ENCODE measurements at regions not wholly inside any gene's neighbourhood (a gene's known extent, or its start where the extent isn't known, plus 50 kb on each side); places are given as distances from the start of the nearest gene placed in this dataset.

DNA sequence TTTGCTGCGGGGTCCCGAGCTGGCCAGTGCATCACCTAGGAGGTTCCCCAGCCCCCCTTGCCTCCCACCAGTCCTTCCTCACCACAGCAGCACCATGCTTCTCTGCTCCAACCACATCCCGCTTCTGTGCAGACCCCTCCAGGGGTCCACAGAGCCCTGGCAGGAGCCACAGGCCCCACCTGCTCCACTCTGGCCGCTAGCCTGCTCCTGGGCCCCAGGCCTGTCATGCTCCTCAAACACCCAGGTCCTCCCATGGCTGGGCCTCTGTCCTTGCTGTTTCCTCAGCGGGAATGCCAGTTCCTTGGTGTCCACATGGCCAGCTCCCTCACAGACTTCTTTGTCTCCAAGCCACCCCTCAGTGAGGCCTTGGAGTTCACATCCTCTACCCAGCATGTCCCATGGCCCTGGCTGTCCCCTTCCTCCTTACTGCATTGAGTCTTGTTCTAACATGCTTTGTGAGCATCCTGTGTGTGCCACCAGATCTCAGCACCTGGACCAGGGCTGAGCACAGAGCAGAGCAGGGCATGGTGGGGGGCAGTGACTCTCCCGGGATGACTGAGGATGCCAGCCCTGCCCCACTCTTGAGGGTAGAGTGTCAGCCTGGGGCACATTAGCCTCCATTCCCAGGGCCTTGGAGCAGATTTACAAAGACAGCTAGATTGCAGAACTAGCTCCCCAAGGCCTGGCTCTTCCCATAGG, 201.0 kb upstream of the HS6ST1 start:
- Histone ChIP-seq H3K9me3 (ENCODE audit: control insufficient read depth, insufficient read depth, low read length) (peaks cover 4% of the 10 kb centered on the region; the same call in 1 of the 2 replicates), H3K27ac (ENCODE audit: low read depth, low read length) (no peak overlapping the region), H3K4me3 (ENCODE audit: low read depth, low read length) (no peak overlapping the region), H3K27me3 (ENCODE audit: control insufficient read depth, insufficient read depth, low read length) (peaks cover under 1% of the 10 kb centered on the region)
- POLR2A ChIA-PET: no interaction called here
- no peak for DNase-seq (ENCODE audit: low read depth, low spot score)
- CTCF ChIA-PET: no interaction called here
- TF ChIP-seq, protein P1, sequence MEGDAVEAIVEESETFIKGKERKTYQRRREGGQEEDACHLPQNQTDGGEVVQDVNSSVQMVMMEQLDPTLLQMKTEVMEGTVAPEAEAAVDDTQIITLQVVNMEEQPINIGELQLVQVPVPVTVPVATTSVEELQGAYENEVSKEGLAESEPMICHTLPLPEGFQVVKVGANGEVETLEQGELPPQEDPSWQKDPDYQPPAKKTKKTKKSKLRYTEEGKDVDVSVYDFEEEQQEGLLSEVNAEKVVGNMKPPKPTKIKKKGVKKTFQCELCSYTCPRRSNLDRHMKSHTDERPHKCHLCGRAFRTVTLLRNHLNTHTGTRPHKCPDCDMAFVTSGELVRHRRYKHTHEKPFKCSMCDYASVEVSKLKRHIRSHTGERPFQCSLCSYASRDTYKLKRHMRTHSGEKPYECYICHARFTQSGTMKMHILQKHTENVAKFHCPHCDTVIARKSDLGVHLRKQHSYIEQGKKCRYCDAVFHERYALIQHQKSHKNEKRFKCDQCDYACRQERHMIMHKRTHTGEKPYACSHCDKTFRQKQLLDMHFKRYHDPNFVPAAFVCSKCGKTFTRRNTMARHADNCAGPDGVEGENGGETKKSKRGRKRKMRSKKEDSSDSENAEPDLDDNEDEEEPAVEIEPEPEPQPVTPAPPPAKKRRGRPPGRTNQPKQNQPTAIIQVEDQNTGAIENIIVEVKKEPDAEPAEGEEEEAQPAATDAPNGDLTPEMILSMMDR (IDR thresholded peaks at IDR 0.05; ENCODE audit: low read depth, low read length): no peak

DNA sequence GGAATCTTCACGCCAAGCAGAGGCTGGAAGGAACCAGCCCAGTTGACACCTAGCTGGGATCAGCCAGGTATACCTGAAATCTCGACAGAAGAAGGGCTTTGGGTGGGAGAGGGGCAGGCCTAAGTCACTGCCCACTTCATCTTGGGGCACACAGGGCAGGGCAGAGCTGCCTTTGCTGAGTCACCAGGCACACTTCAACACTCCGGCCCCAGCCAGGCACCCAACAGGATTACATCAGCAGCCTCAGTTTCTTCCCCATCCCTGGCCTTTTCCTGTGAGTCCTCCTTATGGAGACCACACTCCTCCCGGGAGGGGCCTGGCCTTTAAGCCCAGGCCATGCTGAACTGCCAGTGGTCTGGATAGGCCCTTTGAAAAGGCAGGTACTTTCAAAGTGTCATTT, 201.7 kb upstream of the HS6ST1 start:
- no peak for DNase-seq (ENCODE audit: low read depth, low spot score)
- ChIA-PET POLR2A (no interaction called here), CTCF (no interaction called here)

DNA sequence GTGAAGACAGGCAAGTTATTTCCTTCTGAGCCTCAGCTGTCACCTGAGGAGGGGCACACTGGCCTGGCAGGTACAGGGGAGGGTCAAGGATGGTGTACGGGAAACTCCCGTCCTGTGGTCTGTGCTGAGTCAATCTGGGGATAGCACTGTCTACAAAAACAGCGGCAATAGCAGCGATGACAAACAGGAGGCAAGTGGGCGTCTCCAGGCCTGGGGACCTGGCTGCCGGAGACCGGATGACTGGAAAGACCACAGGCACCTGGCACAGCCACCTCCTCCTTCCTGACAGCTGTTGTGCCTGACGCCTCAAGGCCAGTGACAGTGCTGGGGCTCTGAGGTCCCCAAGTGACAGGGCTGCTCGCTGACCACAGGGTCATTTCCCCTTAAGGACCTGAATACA, 202.1 kb upstream of the HS6ST1 start:
- H3K27ac ChIP-seq (ENCODE audit: low read depth, low read length): no peak overlapping the region
- no peak for DNase-seq (ENCODE audit: low read depth, low spot score)
- H3K27me3 ChIP-seq (ENCODE audit: control insufficient read depth, insufficient read depth, low read length): no peaks in the 10 kb centered on the region
- CTCF ChIA-PET: no interaction called here
- peaks cover 4% of the 10 kb centered on the region; the same call in 1 of the 2 replicates for H3K9me3 ChIP-seq (ENCODE audit: control insufficient read depth, insufficient read depth, low read length)
- TF ChIP-seq, protein P1 (IDR thresholded peaks at IDR 0.05; ENCODE audit: low read depth, low read length): no peak
- no peak overlapping the region for H3K4me3 ChIP-seq (ENCODE audit: low read depth, low read length)
- POLR2A ChIA-PET: no interaction called here

More for the DNA sequence above, 201.7 kb upstream of the HS6ST1 start:
- H3K27me3 ChIP-seq (ENCODE audit: control insufficient read depth, insufficient read depth, low read length): no peaks in the 10 kb centered on the region
- H3K9me3 ChIP-seq (ENCODE audit: control insufficient read depth, insufficient read depth, low read length): peaks cover 4% of the 10 kb centered on the region; the same call in 1 of the 2 replicates
- no peak overlapping the region for H3K4me3 ChIP-seq (ENCODE audit: low read depth, low read length)
- H3K27ac ChIP-seq (ENCODE audit: low read depth, low read length): no peak overlapping the region
- TF ChIP-seq, protein P1 (IDR thresholded peaks at IDR 0.05; ENCODE audit: low read depth, low read length): no peak

DNA sequence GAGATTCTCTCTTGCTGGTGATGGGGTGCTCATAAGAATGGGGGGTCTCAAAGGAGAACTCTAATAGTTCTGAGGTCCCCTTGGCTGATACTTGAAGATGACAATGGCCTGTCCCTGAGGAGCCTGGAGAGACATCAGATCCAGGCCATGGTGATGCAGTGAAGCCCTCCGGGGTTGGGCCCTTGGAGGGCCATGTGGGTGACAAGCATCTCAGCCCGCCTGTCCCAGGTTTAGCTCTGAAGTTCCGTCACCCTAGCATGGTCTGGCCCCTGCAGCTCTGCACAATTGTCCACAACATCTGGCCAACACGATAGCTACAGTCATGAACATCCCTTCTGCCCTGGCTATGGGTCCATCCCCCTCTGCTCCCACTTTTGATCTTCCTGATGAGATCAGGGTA, 202.8 kb upstream of the HS6ST1 start:
- Histone ChIP-seq H3K27me3 (ENCODE audit: control insufficient read depth, insufficient read depth, low read length) (no peaks in the 10 kb centered on the region), H3K27ac (ENCODE audit: low read depth, low read length) (no peak overlapping the region), H3K4me3 (ENCODE audit: low read depth, low read length) (no peak overlapping the region), H3K9me3 (ENCODE audit: control insufficient read depth, insufficient read depth, low read length) (peaks cover 4% of the 10 kb centered on the region; the same call in 1 of the 2 replicates)
- DNase-seq (ENCODE audit: low read depth, low spot score): no peak
- POLR2A ChIA-PET: no interaction called here
- TF ChIP-seq, protein P1 (IDR thresholded peaks at IDR 0.05; ENCODE audit: low read depth, low read length): no peak
- CTCF ChIA-PET: interaction anchor here (1.1 kb wide), 1 partner anchor 10 kb away, joined by 3 read pairs; no protein-coding TSS in a partner anchor

DNA sequence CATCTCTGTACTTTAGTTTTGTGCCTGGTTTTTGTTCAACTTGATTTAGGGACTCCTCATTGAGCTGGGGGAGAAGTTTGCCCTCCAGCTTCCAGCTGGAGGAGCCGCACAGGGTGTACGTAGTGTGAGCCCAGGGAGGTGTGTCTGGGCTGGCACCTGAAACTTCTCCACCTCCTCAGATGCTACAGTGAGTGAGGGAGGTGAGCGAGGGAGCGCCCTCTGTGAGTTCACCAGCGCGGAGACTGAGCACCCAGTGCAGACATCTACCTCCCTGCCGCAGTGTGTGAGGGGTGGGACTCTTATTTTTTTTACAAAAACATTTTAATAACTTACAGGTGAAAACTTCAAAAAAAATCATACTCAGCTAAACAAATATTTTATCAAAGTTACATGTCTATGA, 204.2 kb upstream of the HS6ST1 start:
- peaks cover 4% of the 10 kb centered on the region; the same call in 1 of the 2 replicates for H3K9me3 ChIP-seq (ENCODE audit: control insufficient read depth, insufficient read depth, low read length)
- POLR2A ChIA-PET: no interaction called here
- CTCF ChIA-PET: no interaction called here
- no peak overlapping the region for H3K27ac ChIP-seq (ENCODE audit: low read depth, low read length)
- H3K4me3 ChIP-seq (ENCODE audit: low read depth, low read length): no peak overlapping the region
- DNase-seq (ENCODE audit: low read depth, low spot score): no peak
- H3K27me3 ChIP-seq (ENCODE audit: control insufficient read depth, insufficient read depth, low read length): no peaks in the 10 kb centered on the region
- TF ChIP-seq, protein P1 (IDR thresholded peaks at IDR 0.05; ENCODE audit: low read depth, low read length): no peak

All from AG04450 (cell line).